Activated B cell treated with CpG ODN at 0.5 μM for 24 hours (primary cell): ENCODE measurements at regions not wholly inside any gene's neighbourhood (a gene's known extent, or its start where the extent isn't known, plus 50 kb on each side); places are given as distances from the start of the nearest gene placed in this dataset.
A peak's percentile ranks its signal among the peaks of the same experiment; 100 is the strongest.
"Not testable (repeated sequence)": the region's sequence is repeated elsewhere in the genome, so short reads cannot be mapped to it uniquely, and the experiment has no call there.

ENCODE experiments used
- ATAC-seq: fragments of 200-7000 bp; cut with Tn5 transposase; one replicate; pipeline ENCODE4 v1.10.0; 2021; ENCODE audit warnings: low read depth, mild to moderate bottlenecking, moderate library complexity
- CTCF ChIA-PET: fragments of 350-600 bp; sonication (Branson Sonifier 250); formaldehyde crosslinking; loops from one replicate; lab custom pipeline; 2021; ENCODE audit warnings: antibody characterized with exemption; lab: Charles Lee
- POLR2A ChIA-PET: fragments of 350-600 bp; sonication (Branson Sonifier 250); formaldehyde crosslinking; loops from one replicate; lab custom pipeline; 2021; ENCODE audit warnings: antibody characterized with exemption; lab: Charles Lee
- DNase-seq: peaks from one replicate; pipeline ENCODE4 v3.0.0; 2022
- H3K27ac Mint-ChIP-seq: one replicate; pipeline ENCODE4 v1.8.0; 2020; ENCODE audit warnings: mixed read lengths
- H3K27me3 Mint-ChIP-seq: one replicate; pipeline ENCODE4 v1.8.0; 2021; ENCODE audit warnings: mixed read lengths
- H3K36me3 Mint-ChIP-seq: one replicate; pipeline ENCODE4 v1.8.0; 2021; ENCODE audit warnings: low read depth, mixed read lengths
- H3K4me1 Mint-ChIP-seq: one replicate; pipeline ENCODE4 v1.8.0; 2021; ENCODE audit warnings: mixed read lengths
- H3K4me3 Mint-ChIP-seq: one replicate; pipeline ENCODE4 v1.8.0; 2020; ENCODE audit warnings: mild to moderate bottlenecking, mixed read lengths
- H3K9me3 Mint-ChIP-seq: one replicate; pipeline ENCODE4 v1.8.0; 2020; ENCODE audit warnings: mixed read lengths
- intact Hi-C: fragments of 100-400 bp; cut with micrococcal nuclease; formaldehyde crosslinking; loops from one replicate; pipeline ENCODE4 v1.15.1; 2024

- H3K4me1 Mint-ChIP-seq, POLR2A ChIA-PET, H3K27ac Mint-ChIP-seq, H3K36me3 Mint-ChIP-seq, H3K4me3 Mint-ChIP-seq, DNase-seq, ATAC-seq, intact Hi-C loops, H3K27me3 Mint-ChIP-seq, CTCF ChIA-PET, H3K9me3 Mint-ChIP-seq: not testable (repeated sequence)
These were observed 139.1 kb downstream of the SYT15 start for GRCh38 chr10:46718014-46718413.

GRCh38 chr10:46720386-46720785 is 141.5 kb downstream of the SYT15 start:
- H3K27ac Mint-ChIP-seq, ATAC-seq, H3K27me3 Mint-ChIP-seq, H3K4me1 Mint-ChIP-seq, H3K36me3 Mint-ChIP-seq, H3K4me3 Mint-ChIP-seq, H3K9me3 Mint-ChIP-seq, DNase-seq, POLR2A ChIA-PET, CTCF ChIA-PET, intact Hi-C loops: not testable (repeated sequence)

- H3K4me3 Mint-ChIP-seq, H3K4me1 Mint-ChIP-seq, CTCF ChIA-PET, H3K9me3 Mint-ChIP-seq, intact Hi-C loops, H3K27ac Mint-ChIP-seq, DNase-seq, ATAC-seq, H3K36me3 Mint-ChIP-seq, H3K27me3 Mint-ChIP-seq, POLR2A ChIA-PET: not testable (repeated sequence)
These were observed 142.0 kb downstream of the SYT15 start for GRCh38 chr10:46720811-46721518.

GRCh38 chr10:46724258-46724657 is 145.3 kb downstream of the SYT15 start:
- POLR2A ChIA-PET, intact Hi-C loops: not testable (repeated sequence)

GRCh38 chr10:46728359-46728758 is 149.4 kb downstream of the SYT15 start:
- H3K27me3 Mint-ChIP-seq, H3K36me3 Mint-ChIP-seq, H3K4me3 Mint-ChIP-seq, H3K4me1 Mint-ChIP-seq, DNase-seq, POLR2A ChIA-PET, intact Hi-C loops, H3K27ac Mint-ChIP-seq, H3K9me3 Mint-ChIP-seq, ATAC-seq, CTCF ChIA-PET: not testable (repeated sequence)

More at GRCh38 chr10:46724258-46724657, 145.3 kb downstream of the SYT15 start:
- ATAC-seq, H3K4me3 Mint-ChIP-seq, H3K9me3 Mint-ChIP-seq, H3K27me3 Mint-ChIP-seq, H3K36me3 Mint-ChIP-seq, H3K27ac Mint-ChIP-seq, DNase-seq, CTCF ChIA-PET, H3K4me1 Mint-ChIP-seq: not testable (repeated sequence)

GRCh38 chr10:46730729-46731128 is 151.8 kb downstream of the SYT15 start:
- DNase-seq, H3K27me3 Mint-ChIP-seq, H3K27ac Mint-ChIP-seq, H3K36me3 Mint-ChIP-seq, H3K4me3 Mint-ChIP-seq, H3K9me3 Mint-ChIP-seq, intact Hi-C loops, CTCF ChIA-PET, ATAC-seq, H3K4me1 Mint-ChIP-seq, POLR2A ChIA-PET: not testable (repeated sequence)

GRCh38 chr10:46733635-46734261 is 154.8 kb downstream of the SYT15 start:
- H3K27me3 Mint-ChIP-seq, ATAC-seq, DNase-seq, H3K27ac Mint-ChIP-seq, H3K4me3 Mint-ChIP-seq, H3K9me3 Mint-ChIP-seq, CTCF ChIA-PET, H3K36me3 Mint-ChIP-seq, intact Hi-C loops, POLR2A ChIA-PET, H3K4me1 Mint-ChIP-seq: not testable (repeated sequence)

GRCh38 chr10:46734262-46734642 is 155.3 kb downstream of the SYT15 start:
- H3K4me1 Mint-ChIP-seq, H3K9me3 Mint-ChIP-seq, intact Hi-C loops, CTCF ChIA-PET, ATAC-seq, DNase-seq, H3K36me3 Mint-ChIP-seq, POLR2A ChIA-PET, H3K4me3 Mint-ChIP-seq, H3K27ac Mint-ChIP-seq, H3K27me3 Mint-ChIP-seq: not testable (repeated sequence)

- H3K4me1 Mint-ChIP-seq, H3K9me3 Mint-ChIP-seq, H3K4me3 Mint-ChIP-seq, CTCF ChIA-PET, DNase-seq, H3K36me3 Mint-ChIP-seq, H3K27me3 Mint-ChIP-seq, ATAC-seq, POLR2A ChIA-PET, H3K27ac Mint-ChIP-seq, intact Hi-C loops: not testable (repeated sequence)
These were observed 161.0 kb downstream of the SYT15 start for GRCh38 chr10:46739919-46740318.

GRCh38 chr10:46740368-46740767 is 161.4 kb downstream of the SYT15 start:
- H3K27me3 Mint-ChIP-seq = not testable (repeated sequence)

GRCh38 chr10:46749003-46749402 is 162.2 kb upstream of the PTPN20 start:
- H3K4me1 Mint-ChIP-seq, H3K27ac Mint-ChIP-seq, CTCF ChIA-PET, H3K4me3 Mint-ChIP-seq, DNase-seq, H3K9me3 Mint-ChIP-seq, POLR2A ChIA-PET, H3K27me3 Mint-ChIP-seq, intact Hi-C loops, H3K36me3 Mint-ChIP-seq: not testable (repeated sequence)
- peak; percentile 21 for ATAC-seq

More at GRCh38 chr10:46740368-46740767, 161.4 kb downstream of the SYT15 start:
- POLR2A ChIA-PET, H3K36me3 Mint-ChIP-seq, H3K27ac Mint-ChIP-seq, intact Hi-C loops, H3K4me3 Mint-ChIP-seq, H3K4me1 Mint-ChIP-seq, ATAC-seq, H3K9me3 Mint-ChIP-seq, CTCF ChIA-PET, DNase-seq: not testable (repeated sequence)

- intact Hi-C loops, H3K27me3 Mint-ChIP-seq, POLR2A ChIA-PET, DNase-seq, H3K4me1 Mint-ChIP-seq, H3K27ac Mint-ChIP-seq, H3K36me3 Mint-ChIP-seq, CTCF ChIA-PET, H3K9me3 Mint-ChIP-seq, H3K4me3 Mint-ChIP-seq: not testable (repeated sequence)
- ATAC-seq = peak; percentile 37
These were observed 161.8 kb upstream of the PTPN20 start for GRCh38 chr10:46749470-46749869.
